A673 (cell line): ENCODE measurements at regions not wholly inside any gene's neighbourhood (a gene's known extent, or its start where the extent isn't known, plus 50 kb on each side); places are given as distances from the start of the nearest gene placed in this dataset.

Experiments used
- BruUV-seq: library from RNA; stranded (reverse); fragments of 400-500 nt; replicated peaks from 2 replicates; lab custom pipeline; 2021; lab: Mats Ljungman, UMichigan
- CTCF ChIA-PET: fragments of 300-600 bp; sonication (Branson Sonifier 250); formaldehyde crosslinking; loops from one replicate; lab custom pipeline; 2022; ENCODE audit warnings: antibody characterized with exemption; lab: Charles Lee
- POLR2A ChIA-PET: fragments of 300-600 bp; sonication (Branson Sonifier 250); formaldehyde crosslinking; loops from one replicate; lab custom pipeline; 2022; ENCODE audit warnings: antibody characterized with exemption; ENCODE audit not compliant: low non-redundant PET; lab: Charles Lee
- DNase-seq: peaks from one replicate; pipeline ENCODE4 v3.0.0-alpha.2; 2015; ENCODE audit warnings: low spot score
- H3K27ac ChIP-seq: fragments of 200-600 bp; sonication (generic); 2 replicates; pipeline ENCODE4 v1.5.1; 2016; ENCODE audit warnings: mixed run types, low read depth, mild to moderate bottlenecking, mixed read lengths, antibody characterized with exemption, low read length; ENCODE audit not compliant: poor library complexity, severe bottlenecking
- H3K27me3 ChIP-seq: fragments of 200-600 bp; sonication (generic); replicated peaks from 2 replicates; pipeline ENCODE4 v1.6.1; 2017; ENCODE audit warnings: mixed run types, low read depth, mild to moderate bottlenecking, mixed read lengths, antibody characterized with exemption, low read length; ENCODE audit not compliant: insufficient read depth, poor library complexity
- H3K36me3 ChIP-seq: fragments of 200-600 bp; sonication (generic); 2 replicates; pipeline ENCODE4 v1.6.1; 2016; ENCODE audit warnings: mixed run types, mild to moderate bottlenecking, mixed read lengths, antibody characterized with exemption, low read length; ENCODE audit not compliant: insufficient read depth, poor library complexity, severe bottlenecking
- H3K4me1 ChIP-seq: fragments of 200-600 bp; sonication (generic); 2 replicates; pipeline ENCODE4 v1.6.1; 2017; ENCODE audit warnings: mixed run types, mild to moderate bottlenecking, mixed read lengths, antibody characterized with exemption, low read length; ENCODE audit not compliant: insufficient read depth, poor library complexity, severe bottlenecking
- H3K4me3 ChIP-seq: fragments of 200-600 bp; sonication (generic); 2 replicates; pipeline ENCODE4 v1.5.1; 2016; ENCODE audit warnings: low read depth, mixed run types, mild to moderate bottlenecking, mixed read lengths, low read length; ENCODE audit not compliant: poor library complexity, severe bottlenecking
- H3K9me3 ChIP-seq: fragments of 200-600 bp; sonication (generic); 2 replicates; pipeline ENCODE4 v1.6.1; 2016; ENCODE audit warnings: mixed run types, low read depth, mild to moderate bottlenecking, mixed read lengths, antibody characterized with exemption, low read length; ENCODE audit not compliant: poor library complexity, severe bottlenecking
- EZH2 ChIP-seq: fragments of 200-600 bp; sonication (generic); IDR thresholded peaks from 2 replicates; pipeline ENCODE4 v1.6.1; 2017; ENCODE audit warnings: borderline replicate concordance, low read depth, mild to moderate bottlenecking, mixed read lengths, antibody characterized with exemption, low read length; ENCODE audit not compliant: poor library complexity, severe bottlenecking
- intact Hi-C: fragments of 100-400 bp; cut with micrococcal nuclease; formaldehyde crosslinking; loops from one replicate; pipeline ENCODE4 v1.10.0; 2022; ENCODE audit not compliant: unreplicated experiment
- TF ChIP-seq, protein P1 (sequence below): fragments of 300-800, 200-600 bp; sonication (generic); conservative IDR thresholded peaks from 2 replicates; pipeline ENCODE4 v1.5.1; 2017; ENCODE audit warnings: low read depth, mild to moderate bottlenecking, antibody characterized with exemption, low read length, moderate library complexity, mixed read lengths

DNA sequence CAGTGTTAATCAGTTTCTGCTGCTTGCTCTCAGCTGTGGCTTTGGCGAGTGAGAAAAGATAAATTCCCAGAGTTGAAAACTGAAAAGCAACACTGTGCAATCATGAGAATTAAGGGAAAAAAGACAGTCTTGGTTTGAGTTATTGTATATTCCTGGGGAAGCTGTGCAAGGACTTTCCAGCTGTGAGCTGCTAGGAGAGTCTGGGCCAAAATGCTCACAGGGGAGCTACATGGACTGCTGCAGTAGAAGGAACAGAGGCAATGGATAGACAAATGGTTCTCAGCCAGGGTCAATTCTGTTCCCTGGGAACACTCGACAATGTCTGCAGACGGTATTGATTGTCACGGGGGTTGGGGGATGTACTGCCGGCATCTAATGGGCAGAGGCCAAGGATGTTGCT lies 102.0 kb upstream of the ADAMTS18 start:
- TF ChIP-seq EZH2: no peak
- TF ChIP-seq, protein P1, sequence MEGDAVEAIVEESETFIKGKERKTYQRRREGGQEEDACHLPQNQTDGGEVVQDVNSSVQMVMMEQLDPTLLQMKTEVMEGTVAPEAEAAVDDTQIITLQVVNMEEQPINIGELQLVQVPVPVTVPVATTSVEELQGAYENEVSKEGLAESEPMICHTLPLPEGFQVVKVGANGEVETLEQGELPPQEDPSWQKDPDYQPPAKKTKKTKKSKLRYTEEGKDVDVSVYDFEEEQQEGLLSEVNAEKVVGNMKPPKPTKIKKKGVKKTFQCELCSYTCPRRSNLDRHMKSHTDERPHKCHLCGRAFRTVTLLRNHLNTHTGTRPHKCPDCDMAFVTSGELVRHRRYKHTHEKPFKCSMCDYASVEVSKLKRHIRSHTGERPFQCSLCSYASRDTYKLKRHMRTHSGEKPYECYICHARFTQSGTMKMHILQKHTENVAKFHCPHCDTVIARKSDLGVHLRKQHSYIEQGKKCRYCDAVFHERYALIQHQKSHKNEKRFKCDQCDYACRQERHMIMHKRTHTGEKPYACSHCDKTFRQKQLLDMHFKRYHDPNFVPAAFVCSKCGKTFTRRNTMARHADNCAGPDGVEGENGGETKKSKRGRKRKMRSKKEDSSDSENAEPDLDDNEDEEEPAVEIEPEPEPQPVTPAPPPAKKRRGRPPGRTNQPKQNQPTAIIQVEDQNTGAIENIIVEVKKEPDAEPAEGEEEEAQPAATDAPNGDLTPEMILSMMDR: no peak
- Histone ChIP-seq H3K9me3 (no peaks in the 10 kb centered on the region), H3K4me3 (no peak overlapping the region), H3K27me3 (peaks cover 11% of the 10 kb centered on the region), H3K36me3 (no peaks in the 10 kb centered on the region), H3K4me1 (no peaks in the 10 kb centered on the region), H3K27ac (no peak overlapping the region)
- no TSS peak for BruUV-seq
- ChIA-PET POLR2A (no interaction called here), CTCF (no interaction called here)
- no peak for DNase-seq
- intact Hi-C loops: no loop called here

DNA sequence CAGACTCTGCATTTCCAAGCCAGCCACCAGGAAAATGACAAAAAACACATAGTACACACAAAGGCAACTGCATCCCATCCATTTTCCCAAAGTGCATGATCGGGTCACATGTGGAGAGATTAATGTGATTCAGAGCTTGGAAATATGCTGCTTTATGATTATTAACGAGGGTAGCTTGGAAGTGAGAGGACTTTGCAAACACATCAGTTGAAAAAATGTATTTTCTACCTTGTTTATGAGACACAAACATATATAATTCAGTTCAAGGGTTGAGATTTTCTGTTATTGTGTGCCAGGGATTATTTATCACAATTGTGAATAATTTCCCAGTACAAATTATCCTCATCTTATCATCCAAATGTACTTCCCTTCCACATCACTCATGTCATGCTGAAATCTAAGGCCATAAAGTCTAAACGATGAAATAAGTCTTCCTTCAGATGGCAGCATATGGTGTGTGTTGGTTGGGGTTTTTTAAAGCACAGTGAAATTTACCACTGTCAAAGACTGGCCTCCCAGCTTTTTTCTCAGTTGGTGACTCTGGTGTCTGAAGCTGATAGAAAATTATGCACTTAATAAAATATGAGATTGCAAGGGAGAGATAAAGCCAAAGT lies 104.7 kb upstream of the ADAMTS18 start:
- CTCF ChIA-PET: no interaction called here
- H3K9me3 ChIP-seq: no peaks in the 10 kb centered on the region
- TF ChIP-seq EZH2: no peak
- TF ChIP-seq, protein P1: no peak
- H3K36me3 ChIP-seq: no peaks in the 10 kb centered on the region
- POLR2A ChIA-PET: no interaction called here
- BruUV-seq: no TSS peak
- H3K27me3 ChIP-seq: peaks cover 11% of the 10 kb centered on the region
- intact Hi-C loops: no loop called here
- H3K4me3 ChIP-seq: no peak overlapping the region
- H3K27ac ChIP-seq: no peak overlapping the region
- no peaks in the 10 kb centered on the region for H3K4me1 ChIP-seq
- DNase-seq: no peak

DNA sequence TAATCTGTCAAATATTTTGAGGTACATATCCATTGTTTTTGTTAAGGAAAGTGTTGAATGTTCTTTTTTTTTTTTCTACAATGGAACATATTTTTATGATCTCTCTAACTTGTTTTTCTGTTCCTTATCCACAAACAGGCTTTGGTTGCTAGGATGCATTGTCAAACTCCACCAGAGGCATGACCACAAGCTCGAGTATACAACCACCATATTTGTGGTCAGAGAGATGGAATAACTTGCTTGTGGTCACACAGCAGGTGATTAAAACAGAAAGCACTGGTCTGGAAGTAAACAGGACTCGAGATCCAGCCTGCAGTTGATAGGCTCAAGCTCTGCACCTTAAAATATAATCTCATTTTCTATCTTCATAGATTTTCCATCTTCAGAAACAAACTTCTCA lies 105.8 kb upstream of the ADAMTS18 start:
- peaks cover 19% of the 10 kb centered on the region for H3K27me3 ChIP-seq
- no peak overlapping the region for H3K4me3 ChIP-seq
- H3K36me3 ChIP-seq: no peaks in the 10 kb centered on the region
- no peaks in the 10 kb centered on the region for H3K9me3 ChIP-seq
- ChIA-PET CTCF (no interaction called here), POLR2A (no interaction called here)
- TF ChIP-seq EZH2: no peak
- no peak overlapping the region for H3K27ac ChIP-seq
- intact Hi-C loops: no loop called here
- no TSS peak for BruUV-seq
- no peak for DNase-seq
- H3K4me1 ChIP-seq: no peaks in the 10 kb centered on the region

DNA sequence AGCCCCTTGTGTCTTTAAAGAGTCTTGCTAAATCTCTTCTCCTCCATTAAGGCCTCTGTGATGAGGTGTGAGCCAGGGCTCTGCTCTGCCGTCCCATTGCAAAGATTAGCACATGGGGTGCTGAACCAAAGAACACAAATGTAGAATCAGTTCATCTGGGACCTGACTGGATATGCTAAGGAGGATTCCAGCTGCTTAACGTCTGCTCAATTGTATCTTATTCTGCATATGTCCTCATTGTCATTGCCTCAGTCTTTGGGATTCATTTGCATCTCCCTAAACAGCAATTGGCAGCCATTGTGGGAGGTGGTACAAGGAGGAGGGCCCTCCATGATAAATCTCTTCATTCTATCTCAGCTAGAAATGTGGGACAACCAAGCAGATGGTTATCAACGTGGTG lies 106.3 kb upstream of the ADAMTS18 start:
- H3K36me3 ChIP-seq: no peaks in the 10 kb centered on the region
- intact Hi-C loops: no loop called here
- H3K27me3 ChIP-seq: peaks cover 19% of the 10 kb centered on the region
- no TSS peak for BruUV-seq
- ChIA-PET CTCF (no interaction called here), POLR2A (no interaction called here)
- DNase-seq: no peak
- no peaks in the 10 kb centered on the region for H3K4me1 ChIP-seq
- no peak overlapping the region for H3K4me3 ChIP-seq
- H3K9me3 ChIP-seq: no peaks in the 10 kb centered on the region
- TF ChIP-seq, protein P1: no peak
- no peak for TF ChIP-seq EZH2
- no peak overlapping the region for H3K27ac ChIP-seq
